ENCODE measurements at regions not wholly inside any gene's neighbourhood (a gene's known extent, or its start where the extent isn't known, plus 50 kb on each side); places are given as distances from the start of the nearest gene placed in this dataset.
"Not testable (repeated sequence)": the region's sequence is repeated elsewhere in the genome, so short reads cannot be mapped to it uniquely, and the experiment has no call there.

DNA sequence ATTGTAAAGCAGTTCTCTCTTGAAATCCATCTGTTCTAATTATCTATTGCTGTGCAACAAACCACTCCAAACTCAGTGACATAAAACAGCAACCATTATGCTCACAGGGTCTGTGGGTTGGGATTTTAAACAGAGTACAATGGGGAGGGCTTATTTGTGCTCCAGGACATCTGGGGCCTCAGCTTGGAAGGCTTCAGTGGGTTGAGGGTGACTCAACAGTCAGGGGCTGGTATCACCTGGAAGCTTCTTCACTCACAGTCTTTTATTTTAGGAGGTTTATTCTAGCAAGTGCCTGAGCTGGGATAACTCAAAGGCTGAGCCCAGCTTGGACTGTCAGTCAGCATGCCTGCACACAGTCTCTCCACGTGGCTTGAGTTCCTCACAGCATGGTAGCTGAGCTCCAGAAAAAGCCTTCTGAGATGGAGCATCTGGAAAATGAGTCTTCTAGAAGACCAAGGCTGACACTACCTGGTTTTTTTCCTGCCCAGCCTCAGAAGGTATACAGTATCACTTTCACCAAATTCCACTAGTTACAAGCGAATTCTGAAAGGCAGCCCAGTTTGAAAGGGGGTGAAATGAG, 234.6 kb upstream of the ID4 start:
- DNase-seq (ENCODE audit: low spot score): peak; percentile 15

DNA sequence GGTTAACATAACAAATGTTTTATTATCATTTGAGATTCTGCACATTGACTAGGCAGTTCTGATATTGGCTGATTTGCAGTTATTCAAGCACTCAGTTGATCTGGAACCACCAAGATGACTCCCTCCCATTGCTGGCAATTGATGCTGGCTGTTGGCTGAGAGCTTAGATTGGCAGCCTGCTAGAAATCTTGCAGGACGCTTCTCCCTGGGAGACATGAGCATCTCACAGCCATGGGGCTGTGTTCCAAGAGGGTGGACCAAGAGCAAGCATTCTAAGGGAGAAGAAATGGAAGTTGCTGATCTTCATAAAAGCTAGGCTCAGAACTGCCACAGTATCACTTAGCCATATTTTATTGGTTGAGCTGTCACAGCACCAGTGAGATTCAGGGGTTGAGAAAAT, 233.4 kb upstream of the ID4 start:
- DNase-seq (ENCODE audit: low spot score): no peak

DNA sequence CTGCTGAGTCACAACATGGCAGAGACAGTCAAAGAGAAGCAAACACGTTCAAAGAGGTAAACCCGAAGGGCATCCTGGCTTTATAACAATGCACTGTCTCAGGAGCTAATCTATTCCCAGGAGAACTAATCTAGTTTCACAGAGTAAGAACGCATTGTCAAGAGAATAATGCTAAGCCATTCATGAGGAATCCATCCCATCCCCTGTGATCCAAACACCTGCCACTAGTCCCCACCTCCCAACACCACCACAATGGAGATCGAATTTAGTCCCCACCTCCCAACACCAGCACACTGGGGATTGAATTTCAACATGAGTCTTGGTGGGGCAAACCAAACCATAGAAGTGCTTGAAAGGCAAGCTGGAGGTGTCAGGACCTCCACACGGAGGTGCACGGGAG, 231.5 kb upstream of the ID4 start:
- no peak for DNase-seq (ENCODE audit: low spot score)

DNA sequence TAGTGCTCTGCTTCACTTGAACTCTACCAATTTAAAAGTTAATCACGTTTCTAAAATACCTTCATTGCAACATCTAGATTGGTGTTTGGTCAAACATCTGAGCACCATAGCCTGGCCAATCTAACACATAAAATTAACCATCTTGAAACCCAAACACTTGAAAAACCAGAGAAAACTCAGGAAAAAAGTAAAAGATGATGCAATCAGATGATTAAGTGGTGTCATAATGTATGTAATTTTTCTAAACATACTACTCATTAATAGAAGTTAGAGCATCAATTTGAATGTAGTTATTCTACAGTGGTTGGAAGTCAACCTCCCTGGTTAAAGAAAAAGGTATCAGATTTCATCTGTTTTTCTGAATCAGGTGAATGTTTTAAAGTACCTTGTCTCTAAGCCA, 228.6 kb upstream of the ID4 start:
- no peak for DNase-seq (ENCODE audit: low spot score)

GRCh38 chr6:19609972-19610641, 227.1 kb upstream of the ID4 start:
- DNase-seq (ENCODE audit: low spot score): no peak

DNA sequence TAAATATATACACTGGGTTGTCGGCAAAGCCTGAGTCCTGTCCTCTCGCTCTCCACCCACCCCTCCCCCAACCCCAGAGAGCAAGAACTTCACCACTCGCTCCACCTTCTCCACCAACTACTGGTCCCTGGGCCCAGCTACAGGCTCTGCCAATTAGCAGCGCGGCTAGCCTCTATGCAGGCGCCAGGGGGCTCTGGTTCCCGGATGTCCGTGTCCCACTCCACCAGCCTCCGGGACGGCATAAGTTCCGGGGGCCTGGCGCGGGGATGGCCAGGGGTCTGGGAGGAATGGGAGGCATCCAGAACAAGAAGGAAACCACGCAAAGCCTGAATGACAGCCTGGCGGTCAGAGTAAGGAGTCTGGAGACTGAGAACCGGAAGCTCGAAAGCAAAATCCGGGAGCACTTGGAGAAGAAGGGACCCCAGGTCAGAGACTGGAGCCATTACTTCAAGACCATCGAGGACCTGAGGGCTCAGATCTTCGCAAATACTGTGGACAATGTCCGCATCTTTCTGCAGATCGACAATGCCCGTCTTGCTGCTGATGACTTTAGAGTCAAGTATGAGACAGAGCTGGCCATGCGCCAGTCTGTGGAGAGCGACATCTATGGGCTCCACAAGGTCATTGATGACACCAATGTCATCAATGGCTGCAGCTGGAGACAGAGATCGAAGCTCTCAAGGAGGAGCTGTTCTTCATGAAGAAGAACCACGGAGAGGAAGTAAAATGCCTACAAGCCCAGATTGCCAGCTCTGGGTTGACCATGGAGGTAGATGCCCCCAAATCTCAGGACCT, 224.3 kb upstream of the ID4 start:
- not testable (repeated sequence) for DNase-seq (ENCODE audit: low spot score)

DNA sequence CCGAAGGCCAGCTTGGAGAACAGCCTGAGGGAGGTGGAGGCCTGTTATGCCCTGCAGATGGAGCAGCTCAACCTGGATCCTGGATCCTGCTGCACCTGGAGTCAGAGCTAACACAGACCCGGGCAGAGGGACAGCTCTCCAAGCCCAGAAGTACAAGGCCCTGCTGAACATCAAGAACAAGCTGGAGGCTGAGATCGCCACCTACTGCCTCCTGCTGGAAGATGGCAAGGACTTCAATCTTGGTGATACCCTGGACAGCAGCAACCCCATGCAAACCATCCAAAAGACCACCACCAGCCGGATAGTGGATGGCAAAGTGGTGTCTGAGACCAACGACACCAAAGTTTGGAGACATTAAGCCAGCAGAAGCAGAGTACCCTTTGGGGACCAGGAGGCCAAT, 223.5 kb upstream of the ID4 start:
- no peak for DNase-seq (ENCODE audit: low spot score)

- DNase-seq (ENCODE audit: low spot score): no peak
These were observed 221.1 kb upstream of the ID4 start for GRCh38 chr6:19616022-19616421.

DNA sequence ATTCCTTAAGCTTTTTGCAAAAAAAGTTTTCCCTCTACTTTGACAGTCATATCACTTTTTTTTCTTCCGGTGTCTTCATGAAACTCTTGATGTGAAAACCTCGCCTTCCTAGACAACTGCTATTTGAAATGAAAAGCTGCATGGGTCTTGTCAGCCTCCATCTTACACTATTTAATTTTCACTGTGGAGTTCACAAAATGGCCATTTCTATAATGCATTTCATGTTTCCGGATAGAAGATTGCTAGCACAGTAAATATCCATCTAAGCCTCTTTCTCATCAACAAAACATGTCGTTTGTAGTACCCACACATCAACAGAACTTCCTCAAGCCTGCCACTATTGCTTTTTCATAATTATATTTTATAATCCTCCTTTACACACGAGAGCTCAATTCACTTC, 204.9 kb upstream of the ID4 start:
- no peak for DNase-seq (ENCODE audit: low spot score)

DNA sequence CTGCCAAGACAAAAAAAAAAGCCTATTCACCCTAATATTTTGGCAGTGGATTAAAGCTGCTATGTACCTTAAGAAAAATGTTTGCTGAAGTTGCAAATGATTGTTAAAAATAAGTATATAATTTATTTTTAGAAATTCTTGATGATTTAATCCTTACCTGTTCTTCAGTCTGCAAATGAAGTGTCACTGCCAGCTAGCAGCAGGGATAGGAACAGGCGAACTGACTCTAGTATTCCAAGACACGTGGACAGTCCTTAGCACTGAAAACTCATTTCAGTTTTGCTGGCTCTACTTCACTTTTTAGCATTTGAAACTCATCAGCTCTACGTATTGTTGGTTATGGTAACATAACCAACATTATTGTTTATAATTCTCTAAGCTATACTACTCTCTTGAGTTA, 204.4 kb upstream of the ID4 start:
- no peak for DNase-seq (ENCODE audit: low spot score)

- no peak for DNase-seq (ENCODE audit: low spot score)
These were observed 201.4 kb upstream of the ID4 start for GRCh38 chr6:19635728-19636127.

DNA sequence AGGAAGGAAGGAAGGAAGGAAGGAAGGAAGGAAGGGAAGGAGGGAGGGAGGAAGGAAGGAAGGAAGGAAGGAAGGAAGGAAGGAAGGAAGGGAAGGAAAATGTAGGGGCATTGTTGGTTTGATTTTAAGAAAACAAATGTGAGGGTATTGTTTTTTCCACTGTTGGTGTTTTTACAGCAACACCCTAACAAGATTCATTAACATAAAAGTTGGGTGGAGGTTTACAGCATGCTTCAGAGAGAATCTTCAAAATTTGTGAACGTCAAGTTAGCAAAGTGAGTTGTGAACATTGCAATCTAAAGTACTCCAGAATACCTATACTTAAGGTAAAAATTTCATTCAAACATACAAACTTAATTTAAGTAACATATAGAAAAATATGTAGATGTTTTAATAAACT, 200.2 kb upstream of the ID4 start:
- DNase-seq (ENCODE audit: low spot score): no peak

DNA sequence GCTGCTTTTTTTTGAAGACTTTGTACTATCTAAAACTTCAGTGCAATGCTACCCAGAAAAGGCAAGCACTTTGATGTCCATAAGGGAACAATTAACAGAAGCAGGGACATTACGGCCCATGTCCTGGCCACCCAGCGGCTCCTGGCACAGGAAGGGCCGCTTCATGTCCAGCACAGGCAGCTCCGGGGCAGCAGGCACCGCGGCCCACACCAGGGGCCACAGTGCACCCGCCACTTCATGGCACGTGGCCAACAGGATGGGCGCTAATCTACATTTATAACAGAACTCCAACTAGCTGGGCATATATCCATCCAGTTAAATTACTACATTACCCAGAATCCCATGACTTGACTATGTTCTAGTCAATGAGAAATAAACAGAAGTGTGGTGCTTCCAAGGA, 198.2 kb upstream of the ID4 start:
- DNase-seq (ENCODE audit: low spot score): no peak

DNA sequence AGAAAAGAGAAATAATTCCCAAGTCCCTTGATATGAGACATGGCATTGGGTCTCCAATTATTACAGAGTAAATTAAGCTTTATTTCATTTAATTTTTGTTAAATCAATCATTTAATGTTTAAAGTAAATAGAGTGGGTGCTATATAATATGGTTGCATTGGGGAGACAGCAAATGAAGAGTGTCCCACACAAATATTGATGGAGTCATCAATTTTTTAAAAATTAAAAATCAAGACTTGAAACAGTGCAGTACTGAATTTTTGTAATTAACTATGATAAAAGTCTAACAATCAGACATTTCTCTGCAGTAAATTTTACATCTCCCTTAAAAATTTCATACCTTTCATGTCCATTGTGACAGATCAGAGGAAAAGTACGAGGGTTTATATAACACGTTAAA, 193.9 kb upstream of the ID4 start:
- no peak for DNase-seq (ENCODE audit: low spot score)

- no peak for DNase-seq (ENCODE audit: low spot score)
These were observed 193.5 kb upstream of the ID4 start for GRCh38 chr6:19643713-19644112.

GRCh38 chr6:19655744-19656143, 181.4 kb upstream of the ID4 start:
- DNase-seq (ENCODE audit: low spot score): no peak

- peak; percentile 28 for DNase-seq (ENCODE audit: low spot score)
These were observed 176.9 kb upstream of the ID4 start for GRCh38 chr6:19660123-19660910.

DNA sequence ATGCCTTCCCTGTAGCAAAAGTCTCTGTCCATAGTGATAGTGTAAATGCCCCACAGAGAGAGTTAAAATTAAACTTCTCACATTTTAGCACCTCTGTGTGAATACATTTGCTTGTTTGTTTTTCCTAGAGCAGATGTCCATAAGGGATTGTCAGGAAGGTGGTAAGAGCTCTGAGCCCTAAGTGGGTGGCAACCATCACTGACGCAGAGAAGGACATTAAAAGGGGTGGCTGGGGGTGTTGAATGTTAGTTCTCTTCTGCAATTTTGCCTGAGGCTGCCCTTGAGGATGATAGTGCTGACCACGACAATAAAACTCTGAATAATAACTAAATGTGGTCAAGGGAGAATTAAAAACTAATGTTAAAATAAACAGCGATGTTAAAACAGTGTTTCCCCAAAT, 174.3 kb upstream of the ID4 start:
- no peak for DNase-seq (ENCODE audit: low spot score)

DNA sequence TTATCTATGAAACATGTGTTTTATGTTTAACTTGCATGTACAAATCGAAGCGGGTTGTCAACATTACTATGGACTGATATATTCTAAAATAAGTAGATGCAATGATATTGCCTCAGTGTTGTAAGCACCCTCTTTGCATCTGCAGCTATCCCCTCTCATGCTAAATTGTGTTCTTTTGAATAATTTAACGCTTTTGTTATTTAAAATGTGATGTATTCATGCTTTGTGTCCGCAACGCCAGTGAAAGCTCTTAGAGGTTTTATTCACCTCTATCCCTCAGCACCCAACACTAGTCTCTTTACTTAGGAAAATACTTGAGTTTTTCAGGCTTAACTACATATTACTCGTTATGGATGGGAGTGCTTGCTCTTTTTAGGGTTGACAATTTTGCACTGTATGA, 173.7 kb upstream of the ID4 start:
- no peak for DNase-seq (ENCODE audit: low spot score)

DNA sequence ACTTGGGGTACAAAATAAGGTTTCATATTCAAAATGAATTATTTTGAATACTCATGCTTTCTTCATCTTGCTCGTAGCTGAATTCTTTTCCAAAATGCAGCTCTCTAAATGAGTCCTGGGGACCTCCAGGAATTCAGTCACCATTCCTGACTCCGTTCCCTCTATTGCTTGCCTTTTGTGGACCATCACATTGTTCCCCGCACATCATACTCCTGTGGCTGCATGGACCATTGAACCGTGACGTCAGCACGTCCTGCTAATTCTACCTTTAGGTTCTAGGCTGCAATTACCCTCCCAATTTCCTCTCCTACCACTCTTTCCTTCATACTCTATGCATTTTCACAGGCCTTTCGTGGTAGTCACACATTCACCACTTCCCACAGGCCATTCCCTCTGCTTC, 173.1 kb upstream of the ID4 start:
- no peak for DNase-seq (ENCODE audit: low spot score)

DNA sequence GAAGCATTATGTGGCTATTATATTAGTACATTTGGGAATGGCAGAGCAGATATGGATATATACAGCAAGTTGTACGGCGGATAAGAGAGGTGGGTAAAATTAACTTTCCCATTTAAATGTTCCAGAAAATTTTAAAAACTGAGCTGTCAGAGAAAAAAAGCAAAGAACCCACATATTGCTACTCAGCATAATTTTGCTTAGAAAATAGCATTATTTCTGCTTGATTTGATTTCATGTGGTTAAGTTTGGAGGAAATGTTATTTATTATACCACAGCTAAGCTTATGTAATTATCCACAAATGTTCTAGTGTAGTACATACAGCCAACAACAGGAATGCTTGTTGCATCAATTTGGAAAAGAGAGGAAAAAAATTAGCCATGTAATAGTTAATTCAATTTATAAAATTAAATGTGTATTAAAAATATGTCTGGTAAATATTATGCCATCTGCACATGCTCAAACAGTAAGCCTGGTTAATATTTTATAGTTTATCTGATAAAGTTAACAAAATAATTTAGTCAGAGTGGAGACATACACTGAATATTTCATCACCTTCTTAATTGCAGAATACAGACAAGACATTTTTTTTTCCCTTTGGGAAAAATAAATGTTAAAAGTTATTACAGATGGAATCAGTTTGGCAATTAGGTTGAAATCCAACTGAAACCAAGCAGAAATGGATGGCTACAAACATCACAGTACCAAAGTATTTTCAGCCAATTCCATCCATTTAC, 172.1 kb upstream of the ID4 start:
- no peak for DNase-seq (ENCODE audit: low spot score)

- DNase-seq (ENCODE audit: low spot score): no peak
These were observed 171.6 kb upstream of the ID4 start for GRCh38 chr6:19665613-19665909.
